ENCODE measurements at regions not wholly inside any gene's neighbourhood (a gene's known extent, or its start where the extent isn't known, plus 50 kb on each side); places are given as distances from the start of the nearest gene placed in this dataset.
A peak's percentile ranks its signal among the peaks of the same experiment; 100 is the strongest.

- DNase-seq: peak in 1 of 6 experiments; percentile 0
These were observed 71.8 kb downstream of the C4orf33 start for GRCh38 chr4:129167640-129168260.

GRCh38 chr4:129172181-129172580 is 76.2 kb downstream of the C4orf33 start:
- DNase-seq: no peak

GRCh38 chr4:129176864-129177263 is 80.9 kb downstream of the C4orf33 start:
- no peak for DNase-seq

- no peak for DNase-seq
These were observed 83.3 kb downstream of the C4orf33 start for GRCh38 chr4:129179276-129179675.

- no peak for DNase-seq
These were observed 93.7 kb downstream of the C4orf33 start for GRCh38 chr4:129189630-129190029.

GRCh38 chr4:129193357-129194100 is 97.6 kb downstream of the C4orf33 start:
- DNase-seq: no peak

- no peak for DNase-seq
These were observed 112.5 kb downstream of the C4orf33 start for GRCh38 chr4:129208481-129208880.

GRCh38 chr4:129213692-129214091 is 117.7 kb downstream of the C4orf33 start:
- DNase-seq: no peak

- DNase-seq: no peak
These were observed 122.4 kb downstream of the C4orf33 start for GRCh38 chr4:129218360-129218759.

GRCh38 chr4:129218897-129219296 is 122.9 kb downstream of the C4orf33 start:
- DNase-seq: no peak

GRCh38 chr4:129220254-129220653 is 124.3 kb downstream of the C4orf33 start:
- no peak for DNase-seq

- no peak for DNase-seq
These were observed 128.0 kb downstream of the C4orf33 start for GRCh38 chr4:129223945-129224344.

- no peak for DNase-seq
These were observed 134.9 kb downstream of the C4orf33 start for GRCh38 chr4:129230846-129231245.

- no peak for DNase-seq
These were observed 136.1 kb downstream of the C4orf33 start for GRCh38 chr4:129231945-129232588.

- no peak for DNase-seq
These were observed 136.8 kb downstream of the C4orf33 start for GRCh38 chr4:129232589-129233337.

- DNase-seq: no peak
These were observed 137.7 kb downstream of the C4orf33 start for GRCh38 chr4:129233691-129234090.

- DNase-seq: no peak
These were observed 140.4 kb downstream of the C4orf33 start for GRCh38 chr4:129236351-129236750.

GRCh38 chr4:129239088-129239487 is 143.1 kb downstream of the C4orf33 start:
- no peak for DNase-seq

- no peak for DNase-seq
These were observed 144.9 kb downstream of the C4orf33 start for GRCh38 chr4:129240816-129241215.

GRCh38 chr4:129246145-129246544 is 150.2 kb downstream of the C4orf33 start:
- no peak for DNase-seq

- no peak for DNase-seq
These were observed 151.0 kb downstream of the C4orf33 start for GRCh38 chr4:129246910-129247461.

- DNase-seq: no peak
These were observed 152.7 kb downstream of the C4orf33 start for GRCh38 chr4:129248621-129249020.

GRCh38 chr4:129254126-129254525 is 158.2 kb downstream of the C4orf33 start:
- no peak for DNase-seq
